ENCODE measurements at regions not wholly inside any gene's neighbourhood (a gene's known extent, or its start where the extent isn't known, plus 50 kb on each side); places are given as distances from the start of the nearest gene placed in this dataset.
A peak's percentile ranks its signal among the peaks of the same experiment; 100 is the strongest.

- no peak for DNase-seq
Measured at GRCh38 chr18:2082676-2083075, 488.6 kb downstream of the METTL4 start.

DNA sequence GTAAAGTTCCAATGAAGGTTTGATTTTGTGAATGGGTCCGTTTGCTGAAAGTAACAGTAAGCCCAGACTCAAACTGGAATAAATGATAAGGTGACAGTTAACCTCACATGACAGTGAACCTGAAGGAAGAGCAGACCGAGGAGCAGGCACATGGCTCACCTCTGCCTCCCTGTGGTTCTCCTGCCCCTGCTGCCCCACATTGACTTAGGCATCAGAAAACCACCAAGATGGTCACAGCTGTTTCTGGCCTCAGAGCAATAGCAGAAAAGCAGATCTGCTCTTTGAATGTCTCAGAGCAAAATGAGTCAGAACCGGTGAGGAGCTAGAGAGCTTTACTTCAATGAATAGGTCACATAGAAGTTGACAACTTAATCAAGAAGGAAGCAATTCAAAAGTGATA is 487.6 kb downstream of the METTL4 start:
- DNase-seq, result no peak

DNA sequence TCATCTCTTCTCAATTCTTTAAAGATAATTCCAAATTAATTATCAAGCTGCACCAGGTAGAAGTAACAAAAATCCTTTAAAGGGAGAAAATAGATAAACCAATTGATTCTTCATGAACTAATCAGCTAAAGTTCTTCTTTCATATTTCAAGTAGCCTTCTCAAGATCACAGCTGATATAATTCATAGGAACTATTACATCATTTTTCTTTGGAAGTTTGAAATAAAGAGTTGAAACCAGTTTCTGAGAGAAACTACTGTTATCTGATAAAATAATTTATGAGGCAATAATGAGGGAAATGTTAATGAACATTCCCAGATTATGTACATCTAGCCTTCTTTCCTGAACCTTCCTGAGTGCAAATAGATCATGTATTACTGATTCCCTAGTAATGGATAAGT is 484.9 kb downstream of the METTL4 start:
- DNase-seq, result no peak

- no peak for DNase-seq
Measured at GRCh38 chr18:2087877-2088673, 483.2 kb downstream of the METTL4 start.

DNA sequence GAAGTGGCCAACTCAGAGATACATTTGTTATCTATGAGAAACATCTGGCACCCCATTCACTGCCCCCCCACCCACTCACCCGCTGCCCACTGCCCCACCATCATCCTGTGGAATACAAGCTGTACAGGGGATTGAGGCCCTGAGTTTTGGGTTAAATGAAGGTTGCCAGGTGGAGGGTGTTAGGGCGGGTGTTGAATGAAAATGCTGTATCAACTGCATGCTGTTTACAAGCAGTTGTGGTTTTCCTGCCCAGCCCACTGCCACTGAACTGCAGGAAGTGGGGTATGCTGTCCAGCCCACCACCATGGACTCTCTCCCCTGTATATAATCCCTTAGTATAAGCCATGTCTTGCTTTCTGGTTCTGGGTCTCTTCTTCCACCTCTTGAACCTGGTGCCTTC is 481.9 kb downstream of the METTL4 start:
- DNase-seq, result no peak

DNA sequence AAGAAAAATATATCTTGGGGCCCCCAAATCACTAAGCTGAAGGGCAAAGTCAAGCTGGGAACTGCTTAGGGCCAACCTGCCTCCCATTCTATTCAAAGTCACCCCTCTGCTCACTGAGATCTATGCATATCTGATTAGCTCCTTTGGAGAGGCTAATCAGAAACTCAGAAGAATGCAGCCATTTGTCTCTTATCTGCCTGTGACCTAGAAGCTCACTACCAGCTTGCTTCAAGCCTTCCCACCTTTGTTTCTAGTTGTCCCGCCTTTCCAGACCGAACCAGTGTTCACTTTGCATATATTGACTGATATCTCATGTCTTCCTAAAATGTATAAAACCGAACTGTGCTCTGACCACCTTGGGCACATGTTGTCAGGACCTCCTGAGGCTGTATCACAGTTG is 479.4 kb downstream of the METTL4 start:
- DNase-seq, result no peak

- DNase-seq, result no peak
Measured at GRCh38 chr18:2096551-2096950, 474.8 kb downstream of the METTL4 start.

- DNase-seq, result no peak
Measured at GRCh38 chr18:2100694-2101213, 470.6 kb downstream of the METTL4 start.

GRCh38 chr18:2102022-2102421 is 469.3 kb downstream of the METTL4 start:
- DNase-seq, result no peak

GRCh38 chr18:2103299-2103698 is 468.0 kb downstream of the METTL4 start:
- no peak for DNase-seq

- peak; percentile 49 to 56 for DNase-seq
Measured at GRCh38 chr18:2104620-2105462, 466.5 kb downstream of the METTL4 start.

- DNase-seq, result no peak
Measured at GRCh38 chr18:2108591-2108990, 462.7 kb downstream of the METTL4 start.

DNA sequence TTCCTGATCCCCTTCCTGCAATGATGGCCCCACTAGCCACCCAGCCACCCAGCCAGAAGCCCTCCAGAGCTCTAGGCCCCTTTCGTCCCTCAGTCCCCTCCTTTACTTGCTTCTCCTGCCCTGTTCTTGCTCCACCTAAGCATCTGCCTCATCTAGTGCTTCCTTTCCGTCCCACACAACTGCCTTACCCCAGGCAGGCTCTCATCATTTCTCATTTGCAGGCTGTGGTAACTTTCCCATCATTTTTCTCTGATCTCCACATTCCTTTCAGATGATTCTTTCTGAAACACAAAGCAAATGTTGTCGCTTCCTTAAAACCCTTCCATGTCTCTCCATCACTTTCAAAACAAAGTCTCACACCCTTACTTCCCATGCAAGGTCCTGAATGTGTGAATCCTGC is 459.8 kb downstream of the METTL4 start:
- no peak for DNase-seq

- DNase-seq, result no peak
Measured at GRCh38 chr18:2112435-2113045, 458.8 kb downstream of the METTL4 start.

DNA sequence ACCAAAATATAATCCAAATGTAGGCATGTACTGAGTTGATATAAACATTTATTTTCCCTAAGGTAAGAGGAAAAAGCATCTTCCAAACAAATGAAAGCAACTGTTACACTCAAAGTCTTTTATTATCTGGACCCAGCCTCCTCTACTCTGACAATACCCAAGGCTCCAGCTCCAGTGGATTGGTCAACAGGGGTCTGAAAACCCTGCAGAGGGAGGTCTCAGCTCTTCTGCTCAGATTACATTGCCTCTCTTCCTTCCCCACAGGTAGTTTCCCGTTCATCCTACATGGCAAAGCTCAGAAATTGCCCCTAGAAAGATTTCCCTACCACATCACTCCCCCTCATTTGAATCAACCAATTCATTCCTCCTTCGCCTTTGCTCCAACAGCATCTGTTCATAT is 457.0 kb downstream of the METTL4 start:
- DNase-seq, result no peak

DNA sequence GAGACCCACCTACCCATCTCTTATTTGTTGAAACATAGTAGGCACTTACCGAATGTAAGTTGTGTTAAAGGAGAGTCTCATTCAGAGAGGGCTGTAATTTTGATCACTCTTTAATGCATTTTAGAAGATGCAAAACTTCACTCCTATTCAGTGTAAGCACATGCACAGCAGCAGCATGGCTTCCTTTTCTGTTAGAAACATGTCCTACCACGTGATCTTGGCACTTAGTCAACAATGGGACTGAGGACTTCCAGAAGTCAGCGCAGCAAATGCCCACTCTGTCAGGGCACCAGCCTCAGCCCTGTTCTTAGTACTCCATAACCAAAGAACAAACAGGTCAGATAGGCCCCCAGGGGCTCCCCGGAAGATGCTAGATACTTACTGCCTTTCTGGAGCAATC is 456.5 kb downstream of the METTL4 start:
- DNase-seq, result no peak

- no peak for DNase-seq
Measured at GRCh38 chr18:2121224-2121623, 450.1 kb downstream of the METTL4 start.

GRCh38 chr18:2123077-2123476 is 448.2 kb downstream of the METTL4 start:
- no peak for DNase-seq

DNA sequence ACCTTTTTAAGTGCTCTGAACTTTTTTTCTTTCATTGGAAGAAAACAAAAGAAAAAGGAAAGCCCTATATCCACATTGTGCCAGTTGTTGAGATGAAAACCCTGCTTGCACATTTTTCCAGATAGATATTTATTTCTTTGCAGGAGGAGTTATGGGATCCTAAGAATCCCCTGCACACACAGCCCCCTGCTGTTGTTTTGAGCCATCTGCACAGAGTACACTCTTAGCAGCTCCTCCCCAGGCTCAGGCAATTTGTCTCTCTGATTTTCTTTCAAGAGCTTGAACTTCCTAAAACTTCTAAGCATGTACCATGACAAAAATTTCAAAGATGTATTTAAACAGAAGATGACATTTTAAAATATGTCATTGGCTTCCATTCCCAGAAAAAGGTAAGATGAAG is 436.9 kb downstream of the METTL4 start:
- no peak for DNase-seq

GRCh38 chr18:2135309-2135708 is 436.0 kb downstream of the METTL4 start:
- no peak for DNase-seq

GRCh38 chr18:2138552-2138951 is 432.8 kb downstream of the METTL4 start:
- DNase-seq, result no peak

DNA sequence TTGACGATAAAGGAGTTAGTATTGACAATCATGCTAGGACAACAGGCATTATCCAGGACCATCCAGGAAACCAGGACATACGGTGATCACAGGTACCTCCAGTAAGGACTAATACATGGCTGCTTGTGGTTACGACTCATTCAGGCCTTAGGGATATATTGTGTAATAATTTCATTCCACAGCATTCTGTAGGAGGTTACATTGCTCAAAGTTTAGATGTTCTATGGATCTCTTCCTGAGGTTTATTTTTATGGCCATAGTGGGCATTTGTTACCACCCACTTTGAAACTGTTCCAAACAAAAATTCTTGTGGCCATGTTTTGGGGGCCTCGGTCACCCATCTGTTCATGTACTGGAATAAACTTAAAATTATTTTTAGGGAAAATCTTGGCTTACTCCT is 431.6 kb downstream of the METTL4 start:
- no peak for DNase-seq

DNA sequence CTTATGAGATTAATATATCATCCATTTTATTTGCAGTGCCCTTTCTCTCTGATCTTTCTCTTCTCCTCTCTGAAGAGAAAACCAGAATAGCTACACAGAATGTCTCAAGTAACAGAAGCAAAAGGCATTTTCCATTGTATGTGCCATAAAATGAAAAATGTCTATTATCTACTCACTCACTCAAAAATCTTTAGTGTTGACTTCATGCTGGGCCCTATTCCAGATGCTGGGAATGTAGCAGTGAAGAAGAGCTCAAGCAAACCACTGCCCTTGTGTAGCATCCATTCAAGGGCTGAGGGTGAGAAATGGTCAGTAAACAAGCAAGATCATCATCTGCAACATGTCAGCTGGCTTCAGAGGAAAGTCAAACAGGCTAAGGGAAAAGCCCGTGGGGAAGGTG is 427.7 kb downstream of the METTL4 start:
- DNase-seq, result no peak

- DNase-seq, result no peak
Measured at GRCh38 chr18:2144811-2145210, 426.5 kb downstream of the METTL4 start.
